ENCODE measurements at regions not wholly inside any gene's neighbourhood (a gene's known extent, or its start where the extent isn't known, plus 50 kb on each side); places are given as distances from the start of the nearest gene placed in this dataset.

DNA sequence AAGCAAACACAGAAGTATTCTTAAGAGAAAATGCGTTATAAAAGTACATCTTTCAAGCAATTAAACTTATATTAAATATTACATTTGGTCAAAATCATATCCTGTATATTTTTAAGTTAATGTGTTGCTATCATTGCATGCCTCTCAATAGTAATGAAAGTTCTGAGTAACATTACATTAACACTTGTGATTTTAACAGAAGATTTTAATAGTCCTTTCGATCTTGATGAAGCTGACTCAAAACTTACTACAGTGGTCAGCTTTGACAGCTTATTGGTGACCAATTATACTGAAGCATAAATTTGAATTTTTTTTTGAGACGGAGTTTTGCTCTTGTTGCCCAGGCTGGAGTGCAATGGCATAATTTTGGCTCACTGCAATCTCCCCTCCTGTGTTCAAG, 303.3 kb downstream of the GALR1 start:
- Mint-ChIP-seq H3K4me1 (no peaks in the 10 kb centered on the region), H3K27ac (no peak overlapping the region), H3K27me3 (ENCODE audit: low read depth in 3 of 3) (peaks cover 0 to 8% (median 6%) of the 10 kb centered on the region in 3 donors), H3K9me3 (peaks cover 0 to 3% (median 0%) of the 10 kb centered on the region in 7 donors), H3K4me3 (no peak overlapping the region), H3K36me3 (no peaks in the 10 kb centered on the region)
- H3K36me3 ChIP-seq (replicated peaks in 1 of 2; ENCODE audit: control insufficient read depth in 1 of 2, insufficient read depth in 2 of 2, low read length in 2 of 2) = no peaks in the 10 kb centered on the region
- TF ChIP-seq, protein P1, sequence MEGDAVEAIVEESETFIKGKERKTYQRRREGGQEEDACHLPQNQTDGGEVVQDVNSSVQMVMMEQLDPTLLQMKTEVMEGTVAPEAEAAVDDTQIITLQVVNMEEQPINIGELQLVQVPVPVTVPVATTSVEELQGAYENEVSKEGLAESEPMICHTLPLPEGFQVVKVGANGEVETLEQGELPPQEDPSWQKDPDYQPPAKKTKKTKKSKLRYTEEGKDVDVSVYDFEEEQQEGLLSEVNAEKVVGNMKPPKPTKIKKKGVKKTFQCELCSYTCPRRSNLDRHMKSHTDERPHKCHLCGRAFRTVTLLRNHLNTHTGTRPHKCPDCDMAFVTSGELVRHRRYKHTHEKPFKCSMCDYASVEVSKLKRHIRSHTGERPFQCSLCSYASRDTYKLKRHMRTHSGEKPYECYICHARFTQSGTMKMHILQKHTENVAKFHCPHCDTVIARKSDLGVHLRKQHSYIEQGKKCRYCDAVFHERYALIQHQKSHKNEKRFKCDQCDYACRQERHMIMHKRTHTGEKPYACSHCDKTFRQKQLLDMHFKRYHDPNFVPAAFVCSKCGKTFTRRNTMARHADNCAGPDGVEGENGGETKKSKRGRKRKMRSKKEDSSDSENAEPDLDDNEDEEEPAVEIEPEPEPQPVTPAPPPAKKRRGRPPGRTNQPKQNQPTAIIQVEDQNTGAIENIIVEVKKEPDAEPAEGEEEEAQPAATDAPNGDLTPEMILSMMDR (IDR thresholded peaks at IDR 0.05) = no peak
- H3K4me2 ChIP-seq (replicated peaks; ENCODE audit: extremely low read depth, low read length, poor library complexity, severe bottlenecking) = no peak overlapping the region
- no peak overlapping the region for H3K9ac ChIP-seq (ENCODE audit: insufficient read depth, low read length, poor library complexity, severe bottlenecking)
- no peaks in the 10 kb centered on the region for H3K79me2 ChIP-seq (ENCODE audit: insufficient read depth, low read length)
- DNase-seq = no peak
- no peak overlapping the region for H3K4me3 ChIP-seq (replicated peaks in 1 of 3; ENCODE audit: low read depth in 2 of 3, low read length in 3 of 3)
- no peaks in the 10 kb centered on the region for H3K9me3 ChIP-seq (replicated peaks in 1 of 2; ENCODE audit: control insufficient read depth in 1 of 2, insufficient read depth in 1 of 2, low read length in 2 of 2)
- H3K27me3 ChIP-seq (ENCODE audit: control insufficient read depth in 2 of 2, insufficient read depth in 2 of 2, low read length in 2 of 2) = no peaks in the 10 kb centered on the region
- H4K20me1 ChIP-seq (ENCODE audit: insufficient read depth, low read length) = no peaks in the 10 kb centered on the region
- intact Hi-C loops (cut with micrococcal nuclease) = no loop called here
- no peaks in the 10 kb centered on the region for H3K4me1 ChIP-seq (ENCODE audit: control insufficient read depth in 1 of 2, insufficient read depth in 2 of 2, low read length in 2 of 2)
- H3K27ac ChIP-seq (ENCODE audit: low read depth in 1 of 2, low read length in 2 of 2) = no peak overlapping the region
- WGBS (ENCODE audit: insufficient coverage) = no CpG with 5 or more reads among the region's 3 CpGs
- H2AFZ ChIP-seq (ENCODE audit: insufficient read depth, low read depth, low read length, poor library complexity, severe bottlenecking) = no peak overlapping the region

DNA sequence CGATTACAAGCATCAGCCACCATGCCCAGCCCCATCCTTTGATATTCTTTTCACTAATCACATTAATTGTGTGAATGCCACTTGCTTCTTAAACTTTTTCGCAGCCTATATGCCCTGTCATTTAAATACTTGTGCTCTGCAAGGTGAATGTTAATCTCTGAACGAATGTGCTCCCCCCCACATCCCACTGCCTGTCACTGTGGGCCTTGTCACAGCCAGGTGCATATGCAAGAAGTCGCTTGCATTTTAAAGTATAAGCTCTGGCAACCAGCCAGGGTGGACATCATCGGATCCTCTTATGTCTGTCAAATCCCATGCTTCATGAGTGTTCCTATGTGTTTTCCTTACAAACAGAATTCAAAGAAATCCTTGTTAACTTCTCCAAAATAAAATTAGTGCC, 304.4 kb downstream of the GALR1 start:
- Histone ChIP-seq H3K27me3 (ENCODE audit: control insufficient read depth in 2 of 2, insufficient read depth in 2 of 2, low read length in 2 of 2) (no peaks in the 10 kb centered on the region), H3K4me1 (ENCODE audit: control insufficient read depth in 1 of 2, insufficient read depth in 2 of 2, low read length in 2 of 2) (no peaks in the 10 kb centered on the region), H3K9me3 (replicated peaks in 1 of 2; ENCODE audit: control insufficient read depth in 1 of 2, insufficient read depth in 1 of 2, low read length in 2 of 2) (no peaks in the 10 kb centered on the region), H3K4me3 (replicated peaks in 1 of 3; ENCODE audit: low read depth in 2 of 3, low read length in 3 of 3) (no peak overlapping the region), H3K79me2 (ENCODE audit: insufficient read depth, low read length) (no peaks in the 10 kb centered on the region), H3K27ac (ENCODE audit: low read depth in 1 of 2, low read length in 2 of 2) (no peak overlapping the region), H3K9ac (ENCODE audit: insufficient read depth, low read length, poor library complexity, severe bottlenecking) (no peak overlapping the region), H4K20me1 (ENCODE audit: insufficient read depth, low read length) (no peaks in the 10 kb centered on the region), H2AFZ (ENCODE audit: insufficient read depth, low read depth, low read length, poor library complexity, severe bottlenecking) (no peak overlapping the region), H3K4me2 (replicated peaks; ENCODE audit: extremely low read depth, low read length, poor library complexity, severe bottlenecking) (no peak overlapping the region), H3K36me3 (replicated peaks in 1 of 2; ENCODE audit: control insufficient read depth in 1 of 2, insufficient read depth in 2 of 2, low read length in 2 of 2) (no peaks in the 10 kb centered on the region)
- WGBS (ENCODE audit: insufficient coverage) = 75% methylated on average over 2 of the region's 5 CpGs
- Mint-ChIP-seq H3K4me3 (no peak overlapping the region), H3K9me3 (peaks cover 0 to 2% (median 0%) of the 10 kb centered on the region in 7 donors), H3K36me3 (no peaks in the 10 kb centered on the region), H3K27me3 (ENCODE audit: low read depth in 3 of 3) (peaks cover 0 to 8% (median 6%) of the 10 kb centered on the region in 3 donors), H3K4me1 (no peaks in the 10 kb centered on the region), H3K27ac (no peak overlapping the region)
- TF ChIP-seq, protein P1 (IDR thresholded peaks at IDR 0.05) = no peak
- DNase-seq = no peak
- intact Hi-C loops (cut with micrococcal nuclease) = no loop called here
